Mesenchymal stem cell (in vitro differentiated cells and primary cell): ENCODE measurements at regions not wholly inside any gene's neighbourhood (a gene's known extent, or its start where the extent isn't known, plus 50 kb on each side); places are given as distances from the start of the nearest gene placed in this dataset.

Experiments used
- DNase-seq: peaks from one replicate; pipeline ENCODE4 v3.0.0-alpha.2; 2013
- H2AFZ ChIP-seq: one replicate; pipeline ENCODE4 v1.6.1; 2013; ENCODE audit warnings: low read depth, mild to moderate bottlenecking, control low read depth, inconsistent platforms, low read length, moderate library complexity
- H2AK5ac ChIP-seq: 2 replicates; pipeline ENCODE4 v1.6.1; 2013; ENCODE audit warnings: low read length, moderate library complexity, mild to moderate bottlenecking, inconsistent platforms; ENCODE audit not compliant: severe bottlenecking
- H2BK120ac ChIP-seq: one replicate; pipeline ENCODE4 v1.6.1; 2013; ENCODE audit warnings: low read depth, mild to moderate bottlenecking, inconsistent platforms, low read length, moderate library complexity
- H2BK12ac ChIP-seq, 2 experiments: one replicate each; pipeline ENCODE4 v1.6.1; 2013; ENCODE audit warnings: inconsistent platforms in 2 of 2, low read length in 2 of 2, mild to moderate bottlenecking in 2 of 2, moderate library complexity in 2 of 2, control low read depth in 1 of 2
- H2BK15ac ChIP-seq: one replicate; pipeline ENCODE4 v1.6.1; 2013; ENCODE audit warnings: mild to moderate bottlenecking, low read depth, inconsistent platforms; ENCODE audit not compliant: poor library complexity, severe bottlenecking
- H2BK5ac ChIP-seq: 2 replicates; pipeline ENCODE4 v1.6.1; 2013; ENCODE audit warnings: low read depth, mild to moderate bottlenecking, low read length, control low read depth, inconsistent platforms; ENCODE audit not compliant: poor library complexity, severe bottlenecking
- H3K14ac ChIP-seq, 2 experiments: one replicate each; pipeline ENCODE4 v1.6.1; 2013; ENCODE audit warnings: inconsistent platforms in 2 of 2, low read length in 2 of 2, control low read depth in 1 of 2, mild to moderate bottlenecking in 1 of 2, moderate library complexity in 1 of 2
- H3K18ac ChIP-seq, 2 experiments: one replicate each; pipeline ENCODE4 v1.6.1; 2013; ENCODE audit warnings: inconsistent platforms in 2 of 2, low read length in 2 of 2, control low read depth in 1 of 2, low read depth in 1 of 2, mild to moderate bottlenecking in 1 of 2
- H3K23ac ChIP-seq, 2 experiments: one replicate each; pipeline ENCODE4 v1.6.1; 2013; ENCODE audit warnings: inconsistent platforms in 2 of 2, low read length in 2 of 2, mild to moderate bottlenecking in 2 of 2, moderate library complexity in 2 of 2, control low read depth in 1 of 2
- H3K27ac ChIP-seq: 2 replicates; pipeline ENCODE4 v1.5.1; 2013; ENCODE audit warnings: mild to moderate bottlenecking, moderate library complexity, low read length, control low read depth, inconsistent platforms; ENCODE audit not compliant: poor library complexity, severe bottlenecking
- H3K27me3 ChIP-seq, 2 experiments: 2 replicates each; pipeline versions ENCODE4 v1.6.1 to v1.7.0; 2013; ENCODE audit warnings: low read length in 2 of 2, mild to moderate bottlenecking in 2 of 2, moderate library complexity in 2 of 2, control low read depth in 1 of 2, inconsistent platforms in 1 of 2; ENCODE audit not compliant: control insufficient read depth in 1 of 2, insufficient read depth in 1 of 2
- H3K36me3 ChIP-seq, 2 experiments: 2 replicates each; pipeline versions ENCODE4 v1.6.1 to v1.7.0; 2013; ENCODE audit warnings: low read length in 2 of 2, control low read depth in 1 of 2, inconsistent platforms in 1 of 2, low read depth in 1 of 2, mild to moderate bottlenecking in 1 of 2; ENCODE audit not compliant: insufficient read depth in 2 of 2, control insufficient read depth in 1 of 2
- H3K4ac ChIP-seq, 2 experiments: one replicate each; pipeline ENCODE4 v1.6.1; 2013; ENCODE audit warnings: inconsistent platforms in 2 of 2, low read length in 2 of 2, mild to moderate bottlenecking in 2 of 2, moderate library complexity in 2 of 2, control low read depth in 1 of 2, low read depth in 1 of 2
- H3K4me1 ChIP-seq: 2 replicates; pipeline ENCODE4 v1.6.1; 2013; ENCODE audit warnings: low read depth, low read length, control low read depth; ENCODE audit not compliant: control insufficient read depth, insufficient read depth
- H3K4me2 ChIP-seq: 2 replicates; pipeline ENCODE4 v1.6.1; 2013; ENCODE audit warnings: low read length, mild to moderate bottlenecking, inconsistent platforms; ENCODE audit not compliant: poor library complexity, severe bottlenecking
- H3K4me3 ChIP-seq, 2 experiments: 2 replicates each; pipeline versions ENCODE4 v1.5.1 to v1.7.0; 2013; ENCODE audit warnings: low read length in 2 of 2, mild to moderate bottlenecking in 2 of 2, control low read depth in 1 of 2, low read depth in 1 of 2; ENCODE audit not compliant: insufficient read depth in 1 of 2
- H3K79me1 ChIP-seq: replicated peaks from 2 replicates; pipeline ENCODE4 v1.6.1; 2013; ENCODE audit warnings: mild to moderate bottlenecking, control low read depth, low read length, inconsistent platforms; ENCODE audit not compliant: poor library complexity, severe bottlenecking
- H3K9ac ChIP-seq: 2 replicates; pipeline ENCODE4 v1.7.0; 2013; ENCODE audit warnings: mild to moderate bottlenecking, low read length, moderate library complexity
- H3K9me3 ChIP-seq: 2 replicates; pipeline ENCODE4 v1.7.0; 2013; ENCODE audit warnings: mild to moderate bottlenecking, low read length; ENCODE audit not compliant: control insufficient read depth
- H4K8ac ChIP-seq: one replicate; pipeline ENCODE4 v1.6.1; 2013; ENCODE audit warnings: inconsistent platforms, mild to moderate bottlenecking, low read length, moderate library complexity
- H4K91ac ChIP-seq: one replicate; pipeline ENCODE4 v1.6.1; 2013; ENCODE audit warnings: mild to moderate bottlenecking, low read length, inconsistent platforms
- WGBS: methylation state at CpG from one replicate; pipeline ENCODE4 v1.1.7; 2013; ENCODE audit warnings: mixed read lengths; 5-methylcytosine and 5-hydroxymethylcytosine counted together

DNA sequence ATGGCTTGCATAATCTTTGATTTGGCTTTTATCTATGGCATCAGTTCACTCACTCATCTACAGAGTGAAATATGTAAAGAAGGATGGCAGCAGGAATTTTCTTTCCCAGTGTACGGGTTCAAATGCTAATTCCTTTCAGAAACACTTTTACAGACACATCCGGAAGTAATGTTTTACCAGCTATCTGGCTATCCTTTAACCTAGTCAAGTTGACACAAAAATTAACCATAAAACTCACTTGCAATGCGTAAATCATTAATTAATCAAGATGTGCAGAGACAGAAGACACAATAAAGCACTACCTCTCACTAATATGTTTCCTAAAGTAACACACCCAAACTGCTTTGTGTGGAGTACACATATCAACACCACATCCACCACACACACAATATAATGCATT lies 378.9 kb upstream of the ANO3 start:
- no peak overlapping the region for H3K4ac ChIP-seq
- H2BK12ac ChIP-seq: no peak overlapping the region
- no peak overlapping the region for H3K18ac ChIP-seq
- no peak overlapping the region for H3K14ac ChIP-seq
- H3K4me1 ChIP-seq: no peaks in the 10 kb centered on the region
- H3K27me3 ChIP-seq: no peaks in the 10 kb centered on the region
- H2BK15ac ChIP-seq: no peak overlapping the region
- no peaks in the 10 kb centered on the region for H3K36me3 ChIP-seq
- no peak overlapping the region for H2BK5ac ChIP-seq
- no peak overlapping the region for H4K91ac ChIP-seq
- peak overlapping the region; percentile 63 for H3K27ac ChIP-seq
- peaks cover 6% of the 10 kb centered on the region for H3K9me3 ChIP-seq
- no peak overlapping the region for H3K23ac ChIP-seq
- no peaks in the 10 kb centered on the region for H3K79me1 ChIP-seq
- H2AFZ ChIP-seq: no peak overlapping the region
- DNase-seq: no peak
- no peak overlapping the region for H2BK120ac ChIP-seq
- no peak overlapping the region for H4K8ac ChIP-seq
- H3K4me3 ChIP-seq: no peak overlapping the region
- no peak overlapping the region for H2AK5ac ChIP-seq
- WGBS: 87% methylated on average over 3 of the region's 3 CpGs
- no peak overlapping the region for H3K9ac ChIP-seq
- H3K4me2 ChIP-seq: no peak overlapping the region

DNA sequence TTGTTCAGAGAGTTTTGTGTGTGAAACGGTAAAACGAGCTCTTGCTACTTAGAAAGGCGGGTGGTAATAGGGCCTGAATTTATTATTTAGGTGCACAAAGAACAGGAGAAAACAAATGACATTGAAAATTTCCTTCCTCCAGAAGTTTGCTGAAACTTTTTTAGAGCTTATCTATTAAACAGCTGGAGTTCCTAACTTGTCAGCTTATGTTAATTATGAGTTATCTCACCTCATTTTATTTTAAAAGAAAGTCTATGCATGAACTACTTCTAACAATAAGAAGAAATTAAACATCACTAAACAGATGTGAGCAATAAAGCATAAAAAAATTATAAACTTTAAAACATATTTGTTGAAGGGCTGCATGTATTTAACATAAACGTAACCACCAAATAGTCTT lies 373.9 kb upstream of the ANO3 start:
- 83% methylated on average over 2 of the region's 4 CpGs for WGBS
- H3K79me1 ChIP-seq: no peaks in the 10 kb centered on the region
- H3K9me3 ChIP-seq: no peaks in the 10 kb centered on the region

DNA sequence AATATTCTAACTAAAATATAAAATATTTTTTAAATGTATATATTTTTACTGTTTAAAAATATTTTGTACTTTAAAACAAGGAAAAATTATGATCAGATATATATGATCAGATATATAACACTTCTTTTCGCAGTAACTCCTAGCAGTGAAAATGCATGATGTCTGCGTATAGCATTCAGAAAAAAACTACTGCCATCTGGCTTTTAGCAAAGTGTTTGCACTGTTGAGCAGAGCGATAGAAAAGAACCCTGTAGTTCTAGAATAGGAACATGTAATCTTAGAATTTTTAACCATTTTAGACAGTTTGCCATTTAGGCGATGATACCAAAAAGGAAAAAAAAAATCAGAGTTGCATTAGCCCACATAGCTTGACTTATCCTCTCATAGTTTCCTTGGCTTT lies 370.4 kb upstream of the ANO3 start:
- Histone ChIP-seq H3K4me1 (no peaks in the 10 kb centered on the region), H3K9me3 (no peaks in the 10 kb centered on the region), H3K4ac (no peak overlapping the region), H2BK120ac (no peak overlapping the region), H3K9ac (no peak overlapping the region), H3K14ac (no peak overlapping the region), H3K79me1 (no peaks in the 10 kb centered on the region), H3K18ac (no peak overlapping the region), H3K36me3 (no peaks in the 10 kb centered on the region), H3K27ac (no peak overlapping the region), H4K8ac (no peak overlapping the region), H3K4me2 (no peak overlapping the region), H3K4me3 (no peak overlapping the region), H2AK5ac (no peak overlapping the region), H2AFZ (no peak overlapping the region), H4K91ac (no peak overlapping the region), H2BK15ac (no peak overlapping the region), H3K23ac (no peak overlapping the region), H2BK12ac (no peak overlapping the region), H3K27me3 (no peaks in the 10 kb centered on the region), H2BK5ac (no peak overlapping the region)
- DNase-seq: no peak
- WGBS: 94% methylated on average over 4 of the region's 4 CpGs

More for the DNA sequence above, 373.9 kb upstream of the ANO3 start:
- Histone ChIP-seq H4K91ac (no peak overlapping the region), H3K23ac (no peak overlapping the region), H3K4me2 (no peak overlapping the region), H4K8ac (no peak overlapping the region), H2AFZ (no peak overlapping the region), H2BK15ac (no peak overlapping the region), H3K36me3 (no peaks in the 10 kb centered on the region), H3K18ac (no peak overlapping the region), H3K4ac (no peak overlapping the region), H2BK5ac (no peak overlapping the region), H2AK5ac (no peak overlapping the region), H3K27ac (no peak overlapping the region), H3K4me3 (no peak overlapping the region), H3K9ac (no peak overlapping the region), H3K27me3 (no peaks in the 10 kb centered on the region), H3K14ac (no peak overlapping the region), H3K4me1 (no peaks in the 10 kb centered on the region), H2BK12ac (no peak overlapping the region), H2BK120ac (no peak overlapping the region)
- no peak for DNase-seq

DNA sequence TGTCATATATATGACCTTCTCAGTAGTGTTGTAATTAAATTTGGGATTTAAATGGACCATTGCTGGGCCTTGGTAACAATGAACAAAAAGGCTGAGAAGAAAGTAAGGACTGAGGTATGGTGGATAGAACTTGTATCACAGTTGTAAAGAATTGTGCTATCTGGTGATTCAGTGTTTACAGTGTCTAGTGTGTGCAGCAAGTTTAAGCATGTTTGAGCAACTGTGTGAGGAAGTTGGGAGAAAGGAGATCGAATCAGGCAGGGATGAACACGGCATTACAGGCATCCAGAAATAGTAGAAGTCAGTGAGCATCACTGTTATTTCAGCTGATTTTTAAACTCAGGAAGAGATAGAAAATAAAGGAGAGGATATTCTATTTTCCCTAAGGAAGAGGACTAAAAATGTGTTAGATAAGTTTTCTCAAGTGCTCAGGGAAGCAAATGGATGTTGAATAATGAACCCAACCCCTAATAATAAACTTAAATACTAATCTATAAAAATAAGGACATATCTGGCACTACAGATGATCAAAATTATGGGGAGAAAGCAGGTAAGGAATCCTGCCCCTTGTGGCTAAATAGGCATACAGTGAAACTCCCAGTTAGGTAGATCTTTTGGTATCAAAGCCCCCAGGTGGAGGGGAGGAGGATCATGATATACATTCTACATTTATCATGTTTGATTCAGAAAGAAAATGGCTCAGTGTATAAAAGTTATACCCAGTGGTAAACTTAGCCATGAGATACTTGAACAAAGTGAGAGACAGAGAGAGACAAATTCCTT lies 361.0 kb upstream of the ANO3 start:
- Histone ChIP-seq H3K14ac (no peak overlapping the region), H3K18ac (no peak overlapping the region), H3K4me1 (no peaks in the 10 kb centered on the region), H3K9me3 (no peaks in the 10 kb centered on the region), H3K23ac (no peak overlapping the region), H4K91ac (no peak overlapping the region), H2BK120ac (no peak overlapping the region), H2BK15ac (no peak overlapping the region), H2AK5ac (no peak overlapping the region), H3K4me3 (no peak overlapping the region), H3K4me2 (no peak overlapping the region), H3K36me3 (no peaks in the 10 kb centered on the region), H3K27me3 (no peaks in the 10 kb centered on the region), H2AFZ (no peak overlapping the region), H2BK5ac (no peak overlapping the region), H4K8ac (no peak overlapping the region), H3K4ac (no peak overlapping the region), H2BK12ac (no peak overlapping the region), H3K79me1 (no peaks in the 10 kb centered on the region), H3K9ac (no peak overlapping the region), H3K27ac (no peak overlapping the region)
- DNase-seq: no peak
- 87% methylated on average over 2 of the region's 2 CpGs for WGBS
